Fibroblast of the aortic adventitia (primary cell): ENCODE measurements at regions not wholly inside any gene's neighbourhood (a gene's known extent, or its start where the extent isn't known, plus 50 kb on each side); places are given as distances from the start of the nearest gene placed in this dataset.

Source experiments
- DNase-seq: peaks from one replicate; pipeline ENCODE4 v3.0.0-alpha.2; 2010; ENCODE audit warnings: low read depth
- H3K4me3 ChIP-seq: 2 replicates; pipeline ENCODE4 v1.5.1; 2011; ENCODE audit warnings: low read depth, mild to moderate bottlenecking, control low read depth, low read length, moderate library complexity
- TF ChIP-seq, protein P1 (sequence below): IDR thresholded peaks from 2 replicates; pipeline ENCODE4 v1.5.1; 2011; ENCODE audit warnings: mild to moderate bottlenecking, low read length, control low read depth, inconsistent platforms; ENCODE audit not compliant: insufficient read depth

DNA sequence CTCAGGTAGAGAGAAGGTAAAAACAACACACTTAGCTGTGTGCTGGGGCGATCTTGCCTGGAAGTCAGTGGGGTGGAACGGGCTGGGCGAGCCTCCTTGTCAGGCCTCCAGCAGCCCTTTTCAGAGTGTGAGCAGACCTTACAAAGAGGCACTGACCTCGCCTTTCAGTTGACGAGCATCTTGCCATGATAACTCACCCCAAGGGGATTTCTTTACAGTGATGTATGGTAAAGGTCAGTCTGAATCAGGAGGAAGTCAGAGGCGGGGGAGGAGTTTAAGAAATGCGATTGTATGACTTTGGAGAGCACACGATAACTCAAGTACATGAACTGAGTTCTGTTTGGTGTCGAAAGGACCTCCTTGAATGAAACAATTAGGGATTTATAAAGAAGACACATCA, 326.5 kb upstream of the PROX1 start:
- TF ChIP-seq, protein P1, sequence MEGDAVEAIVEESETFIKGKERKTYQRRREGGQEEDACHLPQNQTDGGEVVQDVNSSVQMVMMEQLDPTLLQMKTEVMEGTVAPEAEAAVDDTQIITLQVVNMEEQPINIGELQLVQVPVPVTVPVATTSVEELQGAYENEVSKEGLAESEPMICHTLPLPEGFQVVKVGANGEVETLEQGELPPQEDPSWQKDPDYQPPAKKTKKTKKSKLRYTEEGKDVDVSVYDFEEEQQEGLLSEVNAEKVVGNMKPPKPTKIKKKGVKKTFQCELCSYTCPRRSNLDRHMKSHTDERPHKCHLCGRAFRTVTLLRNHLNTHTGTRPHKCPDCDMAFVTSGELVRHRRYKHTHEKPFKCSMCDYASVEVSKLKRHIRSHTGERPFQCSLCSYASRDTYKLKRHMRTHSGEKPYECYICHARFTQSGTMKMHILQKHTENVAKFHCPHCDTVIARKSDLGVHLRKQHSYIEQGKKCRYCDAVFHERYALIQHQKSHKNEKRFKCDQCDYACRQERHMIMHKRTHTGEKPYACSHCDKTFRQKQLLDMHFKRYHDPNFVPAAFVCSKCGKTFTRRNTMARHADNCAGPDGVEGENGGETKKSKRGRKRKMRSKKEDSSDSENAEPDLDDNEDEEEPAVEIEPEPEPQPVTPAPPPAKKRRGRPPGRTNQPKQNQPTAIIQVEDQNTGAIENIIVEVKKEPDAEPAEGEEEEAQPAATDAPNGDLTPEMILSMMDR = no peak
- no peak for DNase-seq
- no peak overlapping the region for H3K4me3 ChIP-seq

GRCh38 chr1:213666113-213666512, 321.7 kb upstream of the PROX1 start:
- H3K4me3 ChIP-seq = no peak overlapping the region
- TF ChIP-seq, protein P1 = no peak
- no peak for DNase-seq

DNA sequence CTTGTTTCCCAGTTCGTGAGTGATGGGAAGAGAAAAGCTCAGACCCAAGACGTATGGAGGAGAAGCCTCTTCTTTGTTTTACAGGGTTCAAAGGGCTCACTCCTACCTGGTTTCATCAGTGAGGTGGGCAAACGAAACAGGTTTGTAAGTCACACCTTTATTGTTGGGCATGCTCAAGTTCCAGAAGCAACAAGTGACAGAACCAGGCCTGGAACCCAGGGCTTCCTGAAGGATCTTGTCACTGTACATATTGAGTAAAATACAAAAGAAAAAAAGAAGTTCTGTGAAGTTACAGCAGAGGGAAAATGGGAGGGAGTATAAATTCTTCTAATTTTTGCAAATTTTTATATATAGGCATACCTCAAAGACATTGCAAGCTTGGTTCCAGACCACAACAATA, 320.9 kb upstream of the PROX1 start:
- TF ChIP-seq, protein P1 = no peak
- H3K4me3 ChIP-seq = no peak overlapping the region
- no peak for DNase-seq

- TF ChIP-seq, protein P1 = no peak
- no peak overlapping the region for H3K4me3 ChIP-seq
These were observed 318.3 kb upstream of the PROX1 start for GRCh38 chr1:213669512-213669911.

GRCh38 chr1:213669964-213670691, 317.6 kb upstream of the PROX1 start:
- H3K4me3 ChIP-seq = no peak overlapping the region
- DNase-seq = no peak
- TF ChIP-seq, protein P1 = no peak

More at GRCh38 chr1:213669512-213669911, 318.3 kb upstream of the PROX1 start:
- no peak for DNase-seq

DNA sequence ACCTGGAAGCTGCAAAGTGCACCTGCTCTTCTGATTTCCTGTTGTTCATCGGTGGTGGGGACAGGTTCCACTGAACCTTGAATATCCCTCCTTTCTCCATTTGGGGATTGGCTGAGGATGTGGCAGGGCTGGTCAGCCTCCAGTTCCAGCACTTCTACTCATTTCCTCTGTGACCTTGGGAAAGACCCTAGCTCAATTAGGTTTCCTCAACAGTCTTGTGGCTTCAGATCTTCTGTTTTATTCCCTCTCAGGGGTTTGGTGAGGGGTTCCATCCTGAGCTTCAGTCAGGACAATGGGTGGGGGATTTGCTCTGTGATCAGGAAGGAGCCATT, 317.1 kb upstream of the PROX1 start:
- DNase-seq = no peak
- no peak overlapping the region for H3K4me3 ChIP-seq
- TF ChIP-seq, protein P1 = no peak

DNA sequence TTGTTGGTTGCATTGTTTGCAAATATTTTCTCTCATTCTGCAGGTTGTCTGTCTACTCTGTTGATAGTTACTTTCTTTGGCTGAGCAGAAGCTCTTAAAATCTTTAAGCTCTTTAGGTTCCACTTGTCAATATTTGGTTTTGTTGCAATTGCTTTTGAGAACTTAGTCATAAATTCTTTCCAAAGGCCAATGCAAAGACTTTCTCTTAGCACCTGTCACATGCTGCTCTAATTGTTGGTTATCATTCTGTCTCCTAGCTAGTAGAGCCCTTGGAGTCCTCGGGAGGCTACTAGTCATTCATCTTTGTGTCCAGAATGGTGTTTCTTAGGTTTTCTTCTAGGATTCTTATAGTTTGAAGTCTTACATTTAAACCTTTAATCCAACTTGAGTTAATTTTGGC, 312.7 kb upstream of the PROX1 start:
- H3K4me3 ChIP-seq = no peak overlapping the region
- DNase-seq = no peak
- TF ChIP-seq, protein P1 = no peak
